Glutamatergic neuron (in vitro differentiated cells): ENCODE measurements at regions not wholly inside any gene's neighbourhood (a gene's known extent, or its start where the extent isn't known, plus 50 kb on each side); places are given as distances from the start of the nearest gene placed in this dataset.

ENCODE experiments used
- DNase-seq: peaks from one replicate; pipeline ENCODE4 v3.0.0; 2022
- H3K27ac Mint-ChIP-seq: one replicate; pipeline ENCODE4 v1.8.0; 2020; ENCODE audit warnings: mild to moderate bottlenecking, mixed read lengths, inconsistent platforms; ENCODE audit not compliant: unreplicated experiment
- H3K27me3 Mint-ChIP-seq: one replicate; pipeline ENCODE4 v1.8.0; 2020; ENCODE audit warnings: mild to moderate bottlenecking, moderate library complexity, mixed read lengths, inconsistent platforms; ENCODE audit not compliant: unreplicated experiment
- H3K36me3 Mint-ChIP-seq: one replicate; pipeline ENCODE4 v1.8.0; 2020; ENCODE audit warnings: mild to moderate bottlenecking, mixed read lengths, inconsistent platforms; ENCODE audit not compliant: unreplicated experiment
- H3K4me1 Mint-ChIP-seq: one replicate; pipeline ENCODE4 v1.8.0; 2020; ENCODE audit warnings: mild to moderate bottlenecking, low read depth, mixed read lengths, inconsistent platforms; ENCODE audit not compliant: unreplicated experiment
- H3K4me3 Mint-ChIP-seq: one replicate; pipeline ENCODE4 v1.8.0; 2020; ENCODE audit warnings: mild to moderate bottlenecking, mixed read lengths, inconsistent platforms; ENCODE audit not compliant: unreplicated experiment
- H3K9me3 Mint-ChIP-seq: one replicate; pipeline ENCODE4 v1.8.0; 2020; ENCODE audit warnings: mild to moderate bottlenecking, moderate library complexity, mixed read lengths, inconsistent platforms; ENCODE audit not compliant: unreplicated experiment
- TF ChIP-seq, protein P1 (sequence below): fragments of 200-600 bp; sonication (generic); IDR thresholded peaks from one replicate; pipeline ENCODE4 v1.5.0; 2021; ENCODE audit not compliant: partially characterized antibody, unreplicated experiment

DNA sequence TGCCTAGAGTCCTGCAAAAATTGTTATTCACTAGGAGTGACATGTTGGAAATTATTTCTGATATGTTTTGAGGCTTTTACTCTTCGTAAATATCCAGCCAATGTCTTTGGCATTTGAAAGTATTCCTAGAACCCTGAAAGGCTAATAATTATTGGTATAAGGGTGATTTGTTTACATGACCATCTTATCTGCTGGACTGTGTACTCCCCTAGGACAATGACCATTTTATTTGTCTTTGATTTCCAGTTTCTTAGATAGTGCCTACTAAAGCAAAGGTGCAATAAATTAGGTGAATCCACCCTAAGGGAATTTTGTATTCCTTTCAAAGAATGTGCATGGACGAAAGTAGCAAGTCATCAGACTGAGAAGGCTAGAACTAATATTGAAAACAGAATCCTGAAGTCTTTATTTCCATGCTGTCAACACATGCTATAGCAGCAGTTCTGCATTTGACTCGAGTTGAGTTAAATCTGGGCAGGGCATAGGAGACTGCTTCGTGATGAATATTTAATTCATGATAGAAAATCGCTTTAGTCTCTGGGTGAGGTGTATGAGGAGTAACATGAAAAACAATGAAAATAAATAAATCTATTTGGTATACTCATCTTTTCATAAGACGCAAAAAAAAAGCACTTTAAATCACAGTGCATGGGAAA lies 235.7 kb downstream of the GPD2 start:
- TF ChIP-seq, protein P1, sequence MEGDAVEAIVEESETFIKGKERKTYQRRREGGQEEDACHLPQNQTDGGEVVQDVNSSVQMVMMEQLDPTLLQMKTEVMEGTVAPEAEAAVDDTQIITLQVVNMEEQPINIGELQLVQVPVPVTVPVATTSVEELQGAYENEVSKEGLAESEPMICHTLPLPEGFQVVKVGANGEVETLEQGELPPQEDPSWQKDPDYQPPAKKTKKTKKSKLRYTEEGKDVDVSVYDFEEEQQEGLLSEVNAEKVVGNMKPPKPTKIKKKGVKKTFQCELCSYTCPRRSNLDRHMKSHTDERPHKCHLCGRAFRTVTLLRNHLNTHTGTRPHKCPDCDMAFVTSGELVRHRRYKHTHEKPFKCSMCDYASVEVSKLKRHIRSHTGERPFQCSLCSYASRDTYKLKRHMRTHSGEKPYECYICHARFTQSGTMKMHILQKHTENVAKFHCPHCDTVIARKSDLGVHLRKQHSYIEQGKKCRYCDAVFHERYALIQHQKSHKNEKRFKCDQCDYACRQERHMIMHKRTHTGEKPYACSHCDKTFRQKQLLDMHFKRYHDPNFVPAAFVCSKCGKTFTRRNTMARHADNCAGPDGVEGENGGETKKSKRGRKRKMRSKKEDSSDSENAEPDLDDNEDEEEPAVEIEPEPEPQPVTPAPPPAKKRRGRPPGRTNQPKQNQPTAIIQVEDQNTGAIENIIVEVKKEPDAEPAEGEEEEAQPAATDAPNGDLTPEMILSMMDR: no peak

DNA sequence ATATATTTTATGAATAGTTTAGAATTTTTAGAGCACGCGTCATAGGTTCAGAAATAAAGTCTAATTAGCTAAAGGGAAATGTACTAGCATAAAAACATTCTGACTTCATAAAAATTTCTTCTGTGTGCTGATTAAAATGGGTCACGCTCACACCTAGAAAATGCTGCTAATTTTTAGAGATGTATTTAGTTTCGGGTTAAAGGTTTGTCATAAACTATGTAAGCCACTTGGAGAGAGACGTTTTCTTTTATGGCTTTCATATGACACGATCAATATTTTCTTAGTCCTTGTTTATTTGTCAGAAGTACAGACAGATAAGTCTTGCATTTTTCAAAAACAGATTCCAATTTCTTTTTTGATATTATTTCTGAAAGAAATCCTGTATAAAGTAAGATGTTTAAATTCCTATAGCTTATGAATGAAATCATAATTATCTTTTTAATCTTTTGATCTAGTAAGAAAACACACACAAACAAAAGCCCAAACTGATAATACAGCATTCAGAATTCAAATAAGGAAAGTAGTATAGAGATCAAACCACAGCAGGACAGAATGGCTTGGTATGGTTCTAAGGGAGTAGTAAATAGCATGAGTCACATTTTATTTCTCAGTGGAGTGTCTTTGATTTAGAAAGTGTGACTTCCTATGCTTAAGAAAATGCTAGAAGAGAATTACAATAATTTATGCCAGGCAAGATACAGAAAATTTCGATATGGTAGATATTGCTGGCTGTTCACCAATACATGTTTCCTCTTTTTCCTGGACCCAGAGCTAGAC lies 236.6 kb downstream of the GPD2 start:
- no peak overlapping the region for H3K27ac Mint-ChIP-seq
- no peak for DNase-seq
- H3K36me3 Mint-ChIP-seq: peaks cover 7% of the 10 kb centered on the region
- no peaks in the 10 kb centered on the region for H3K27me3 Mint-ChIP-seq
- peaks cover 4% of the 10 kb centered on the region for H3K4me1 Mint-ChIP-seq
- TF ChIP-seq, protein P1: no peak
- H3K9me3 Mint-ChIP-seq: no peaks in the 10 kb centered on the region
- H3K4me3 Mint-ChIP-seq: no peak overlapping the region

More for the DNA sequence above, 235.7 kb downstream of the GPD2 start:
- Mint-ChIP-seq H3K27me3 (no peaks in the 10 kb centered on the region), H3K4me1 (peaks cover 4% of the 10 kb centered on the region), H3K27ac (no peak overlapping the region), H3K4me3 (no peak overlapping the region), H3K9me3 (no peaks in the 10 kb centered on the region), H3K36me3 (peaks cover 10% of the 10 kb centered on the region)
- DNase-seq: no peak

DNA sequence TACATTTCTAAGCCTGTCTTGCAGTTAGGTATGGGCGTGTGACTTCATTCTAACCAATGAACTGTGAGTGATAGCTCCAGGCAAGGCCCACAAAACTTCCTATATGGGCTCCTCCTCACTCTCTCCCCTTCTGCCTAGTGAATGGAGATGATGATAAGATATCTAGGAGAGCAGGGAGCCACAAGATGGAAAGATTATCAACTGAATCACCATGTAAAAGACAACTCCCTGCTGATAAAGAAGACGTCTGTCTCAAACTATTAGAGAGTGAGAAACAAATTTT lies 237.1 kb downstream of the GPD2 start:
- Mint-ChIP-seq H3K9me3 (no peaks in the 10 kb centered on the region), H3K4me3 (no peak overlapping the region), H3K27me3 (no peaks in the 10 kb centered on the region), H3K4me1 (peaks cover 4% of the 10 kb centered on the region), H3K27ac (no peak overlapping the region), H3K36me3 (peaks cover 6% of the 10 kb centered on the region)
- TF ChIP-seq, protein P1: no peak
- DNase-seq: no peak

DNA sequence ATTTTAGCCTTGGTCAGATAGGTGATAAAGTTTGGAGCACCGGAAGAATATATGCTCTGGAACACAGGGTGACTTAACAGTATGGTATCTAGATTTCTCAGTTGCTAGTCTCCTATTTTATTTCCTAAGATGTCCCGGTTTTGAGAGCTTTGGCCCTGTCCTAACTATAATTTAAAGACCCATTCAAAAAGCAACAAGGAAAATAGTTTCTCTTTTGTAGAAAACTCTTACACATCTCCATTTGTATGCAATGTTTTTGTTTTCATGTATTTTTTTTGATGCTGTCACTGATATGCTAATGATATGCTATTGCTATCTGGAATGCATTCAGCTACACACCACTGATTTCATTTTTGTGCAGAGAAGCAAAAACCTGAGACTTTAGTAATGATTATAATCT lies 237.8 kb downstream of the GPD2 start:
- Mint-ChIP-seq H3K36me3 (no peaks in the 10 kb centered on the region), H3K4me1 (peaks cover 4% of the 10 kb centered on the region), H3K4me3 (no peak overlapping the region), H3K27me3 (no peaks in the 10 kb centered on the region), H3K27ac (no peak overlapping the region), H3K9me3 (no peaks in the 10 kb centered on the region)
- TF ChIP-seq, protein P1: no peak
- no peak for DNase-seq

DNA sequence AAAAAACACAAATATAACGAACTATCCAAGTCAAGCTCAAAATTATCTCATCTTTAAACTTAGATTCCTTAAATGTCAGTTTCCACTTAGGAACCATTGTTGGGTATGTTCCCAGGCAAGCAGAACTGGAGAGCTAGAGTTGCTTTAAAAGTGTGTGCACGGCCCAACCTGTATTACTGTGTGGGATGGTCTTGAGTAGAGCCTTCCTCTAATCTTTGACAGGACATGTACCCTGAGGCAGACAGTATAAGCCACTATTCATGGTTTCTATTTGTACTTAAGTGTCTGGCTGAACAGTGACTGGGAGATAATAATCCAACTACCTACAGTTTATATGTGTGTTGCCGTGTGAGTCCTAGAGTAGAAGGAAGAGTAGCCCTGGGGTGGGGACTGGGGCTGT lies 239.7 kb downstream of the GPD2 start:
- Mint-ChIP-seq H3K27me3 (no peaks in the 10 kb centered on the region), H3K4me1 (peaks cover 4% of the 10 kb centered on the region), H3K36me3 (no peaks in the 10 kb centered on the region), H3K9me3 (no peaks in the 10 kb centered on the region), H3K4me3 (no peak overlapping the region), H3K27ac (no peak overlapping the region)
- TF ChIP-seq, protein P1: no peak
- DNase-seq: no peak
